Fibroblast of villous mesenchyme (primary cell): ENCODE measurements at regions not wholly inside any gene's neighbourhood (a gene's known extent, or its start where the extent isn't known, plus 50 kb on each side); places are given as distances from the start of the nearest gene placed in this dataset.

ENCODE experiments used
- DNase-seq: peaks from one replicate; pipeline ENCODE4 v3.0.0-alpha.2; 2010; ENCODE audit warnings: low read depth
- H3K4me3 ChIP-seq: 2 replicates; pipeline ENCODE4 v1.5.1; 2011; ENCODE audit warnings: low read depth, mild to moderate bottlenecking, low read length
- TF ChIP-seq, protein P1 (sequence below): IDR thresholded peaks from 2 replicates; pipeline ENCODE4 v1.5.1; 2012; ENCODE audit warnings: low read depth, mild to moderate bottlenecking, low read length; ENCODE audit not compliant: insufficient read depth

DNA sequence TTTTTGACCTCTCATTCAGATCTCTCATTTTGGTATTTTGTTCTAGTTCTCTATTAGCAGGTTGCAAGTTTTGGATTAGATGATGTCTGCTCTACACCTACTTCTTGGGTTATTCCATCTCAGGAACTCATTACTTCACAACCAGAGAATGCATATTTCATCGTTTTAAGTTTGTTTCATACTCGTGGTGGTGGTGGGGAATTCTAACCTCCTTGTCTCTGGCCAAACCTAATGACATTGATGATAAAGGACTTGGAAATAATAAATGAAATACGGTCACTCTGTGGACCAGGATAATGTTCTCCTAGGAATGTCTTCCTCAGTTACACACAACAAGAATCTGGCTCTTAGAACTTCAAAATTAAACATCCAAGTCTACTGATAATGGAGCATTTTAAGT, 115.2 kb downstream of the CDC42EP3 start:
- H3K4me3 ChIP-seq: no peak overlapping the region
- TF ChIP-seq, protein P1, sequence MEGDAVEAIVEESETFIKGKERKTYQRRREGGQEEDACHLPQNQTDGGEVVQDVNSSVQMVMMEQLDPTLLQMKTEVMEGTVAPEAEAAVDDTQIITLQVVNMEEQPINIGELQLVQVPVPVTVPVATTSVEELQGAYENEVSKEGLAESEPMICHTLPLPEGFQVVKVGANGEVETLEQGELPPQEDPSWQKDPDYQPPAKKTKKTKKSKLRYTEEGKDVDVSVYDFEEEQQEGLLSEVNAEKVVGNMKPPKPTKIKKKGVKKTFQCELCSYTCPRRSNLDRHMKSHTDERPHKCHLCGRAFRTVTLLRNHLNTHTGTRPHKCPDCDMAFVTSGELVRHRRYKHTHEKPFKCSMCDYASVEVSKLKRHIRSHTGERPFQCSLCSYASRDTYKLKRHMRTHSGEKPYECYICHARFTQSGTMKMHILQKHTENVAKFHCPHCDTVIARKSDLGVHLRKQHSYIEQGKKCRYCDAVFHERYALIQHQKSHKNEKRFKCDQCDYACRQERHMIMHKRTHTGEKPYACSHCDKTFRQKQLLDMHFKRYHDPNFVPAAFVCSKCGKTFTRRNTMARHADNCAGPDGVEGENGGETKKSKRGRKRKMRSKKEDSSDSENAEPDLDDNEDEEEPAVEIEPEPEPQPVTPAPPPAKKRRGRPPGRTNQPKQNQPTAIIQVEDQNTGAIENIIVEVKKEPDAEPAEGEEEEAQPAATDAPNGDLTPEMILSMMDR: no peak
- DNase-seq: no peak

GRCh38 chr2:37558623-37559022, 112.8 kb downstream of the CDC42EP3 start:
- no peak for DNase-seq
- TF ChIP-seq, protein P1: no peak
- no peak overlapping the region for H3K4me3 ChIP-seq

- H3K4me3 ChIP-seq: no peak overlapping the region
- no peak for DNase-seq
- TF ChIP-seq, protein P1: no peak
Measured at GRCh38 chr2:37560241-37560848, 111.1 kb downstream of the CDC42EP3 start.

- TF ChIP-seq, protein P1: no peak
- no peak overlapping the region for H3K4me3 ChIP-seq
- DNase-seq: peak; percentile 31
Measured at GRCh38 chr2:37560863-37561614, 110.4 kb downstream of the CDC42EP3 start.

DNA sequence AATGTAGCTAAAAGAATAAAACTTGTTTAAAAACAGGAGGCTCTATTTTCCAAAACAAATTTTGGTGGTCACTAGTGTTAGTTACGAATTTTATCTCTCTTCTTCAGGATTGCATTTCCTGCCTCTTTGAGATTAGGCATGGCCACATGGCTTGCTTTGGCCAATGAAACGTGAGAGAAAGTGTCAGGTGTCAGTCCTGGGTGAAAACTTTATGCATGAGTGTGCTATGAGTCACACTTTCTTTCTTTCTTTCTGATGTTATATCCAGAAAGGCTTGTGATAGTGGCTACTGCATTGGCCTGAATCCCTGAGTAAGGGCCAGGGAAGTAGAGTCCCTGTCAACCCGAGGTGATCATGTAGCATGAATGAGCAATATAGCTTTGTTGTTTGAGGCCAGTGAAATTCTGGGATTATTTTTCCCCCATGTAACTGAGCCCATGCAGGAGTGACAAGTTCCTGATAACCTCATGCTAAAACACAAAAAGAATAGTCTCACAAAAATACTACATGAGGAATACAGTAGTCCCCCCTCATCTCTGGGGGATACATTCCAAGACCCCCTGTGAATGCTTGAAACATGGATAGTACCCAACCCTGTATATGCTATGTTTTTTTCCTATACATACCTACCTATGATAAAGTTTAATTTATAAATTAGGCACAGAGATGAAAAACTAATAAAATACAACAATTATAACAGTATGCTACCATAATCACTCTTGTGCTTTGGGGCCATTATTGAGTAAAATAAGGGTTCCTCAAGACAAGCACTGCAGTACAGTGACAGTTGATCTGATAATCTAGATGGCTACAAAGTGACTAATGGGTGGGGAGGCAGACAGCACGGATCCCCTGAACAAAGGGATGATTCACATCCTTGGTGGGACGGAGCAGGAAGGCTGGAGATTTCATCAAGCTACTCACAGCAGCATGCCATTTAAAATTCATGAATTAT, 109.5 kb downstream of the CDC42EP3 start:
- TF ChIP-seq, protein P1: no peak
- peak; percentile 77 for DNase-seq
- no peak overlapping the region for H3K4me3 ChIP-seq

DNA sequence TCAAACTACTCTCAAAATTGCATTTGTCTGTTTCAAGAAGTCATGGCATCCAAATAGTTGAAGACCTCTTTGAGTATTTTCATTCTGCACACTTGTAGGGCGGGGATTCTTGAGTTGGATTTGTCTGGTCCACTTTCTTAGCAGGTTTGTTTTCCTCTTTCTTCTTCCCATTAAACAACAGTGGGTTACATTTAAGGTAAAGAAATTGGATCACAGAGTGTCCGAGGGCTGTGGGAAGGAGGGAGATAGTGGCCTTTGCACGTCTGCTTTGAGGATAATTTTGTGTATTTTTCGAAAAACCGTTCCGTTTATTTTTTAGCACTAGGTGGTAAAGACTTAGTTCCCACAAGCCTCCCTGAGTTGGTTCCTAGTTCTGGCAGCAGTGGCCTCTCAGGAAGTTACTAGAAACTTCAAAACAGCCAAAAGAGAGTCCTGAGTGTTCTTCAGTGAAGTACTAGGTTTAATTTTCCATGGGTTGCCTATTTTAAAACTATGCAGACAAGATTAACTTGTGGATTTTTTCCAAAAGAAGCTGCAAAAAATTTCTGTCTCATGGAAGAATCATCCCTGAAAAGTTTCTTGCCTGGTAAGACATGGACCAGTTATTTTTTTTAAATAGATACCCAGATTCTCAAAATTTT, 107.9 kb downstream of the CDC42EP3 start:
- TF ChIP-seq, protein P1: no peak

More for the DNA sequence above, 107.9 kb downstream of the CDC42EP3 start:
- DNase-seq: no peak
- no peak overlapping the region for H3K4me3 ChIP-seq
